Testis (tissue), 2 donors: ENCODE measurements at regions not wholly inside any gene's neighbourhood (a gene's known extent, or its start where the extent isn't known, plus 50 kb on each side); places are given as distances from the start of the nearest gene placed in this dataset.

ENCODE experiments used
- DNase-seq: peaks from one replicate; pipeline ENCODE4 v3.0.0-alpha.2; 2019
- H3K27ac ChIP-seq, 2 donors: fragments of 200-600 bp; sonication (generic); one replicate each; pipeline ENCODE4 v1.5.1; 2019
- H3K27me3 ChIP-seq: fragments of 200-600 bp; sonication (generic); one replicate; pipeline ENCODE4 v1.5.1; 2019
- H3K36me3 ChIP-seq: fragments of 200-600 bp; sonication (generic); one replicate; pipeline ENCODE4 v1.5.1; 2017; ENCODE audit warnings: low read depth; ENCODE audit errors: missing control alignments
- H3K4me1 ChIP-seq: fragments of 200-600 bp; sonication (generic); one replicate; pipeline ENCODE4 v1.5.1; 2019
- H3K4me3 ChIP-seq, 2 donors: fragments of 200-600 bp; sonication (generic); one replicate each; pipeline ENCODE4 v1.5.1; 2017 to 2019
- H3K9me3 ChIP-seq: fragments of 200-600 bp; sonication (generic); one replicate; pipeline ENCODE4 v1.5.1; 2017
- CTCF ChIP-seq, 3 experiments: fragments of 450-650 bp in 2 of 3; fragments of 200-600 bp in 1 of 3; sonication (generic) in 1 of 3; IDR thresholded peaks; one replicate each; pipeline ENCODE4 v1.5.1; 2016 to 2019; ENCODE audit warnings: antibody characterized with exemption in 3 of 3, mild to moderate bottlenecking in 2 of 3, moderate library complexity in 1 of 3
- POLR2A ChIP-seq: fragments of 450-650 bp; IDR thresholded peaks from one replicate; pipeline ENCODE4 v1.6.1; 2017; ENCODE audit warnings: antibody characterized with exemption, mild to moderate bottlenecking, moderate library complexity
- WGBS, 2 donors: methylation state at CpG; one replicate each; pipeline ENCODE4 v1.1.5; 2018; 5-methylcytosine and 5-hydroxymethylcytosine counted together
- intact Hi-C: fragments of 100-400 bp; cut with DNase I; formaldehyde crosslinking; loops from one replicate; pipeline ENCODE4 v1.15.1; 2023; ENCODE audit warnings: low total_unique reads

- TF ChIP-seq CTCF (IDR thresholded peaks at IDR 0.05) (no peak), POLR2A (no peak)
- Histone ChIP-seq H3K4me3 (no peak overlapping the region), H3K4me1 (no peaks in the 10 kb centered on the region), H3K27ac (no peak overlapping the region), H3K27me3 (no peaks in the 10 kb centered on the region), H3K36me3 (no peaks in the 10 kb centered on the region), H3K9me3 (no peaks in the 10 kb centered on the region)
- 72 to 74% methylated on average over 4 of the region's 4 CpGs for WGBS, 2 donors
- intact Hi-C loops = no loop called here
- DNase-seq = no peak
These were observed 94.8 kb upstream of the SEMA6A start for GRCh38 chr5:116669261-116670031.

- Histone ChIP-seq H3K27ac (no peak overlapping the region), H3K9me3 (no peaks in the 10 kb centered on the region), H3K27me3 (no peaks in the 10 kb centered on the region), H3K4me3 (no peak overlapping the region), H3K4me1 (no peaks in the 10 kb centered on the region), H3K36me3 (no peaks in the 10 kb centered on the region)
- WGBS, 2 donors = 82 to 84% methylated on average over 1 of the region's 1 CpG
- TF ChIP-seq POLR2A (no peak), CTCF (IDR thresholded peaks at IDR 0.05) (no peak)
- intact Hi-C loops = no loop called here
- DNase-seq = no peak
These were observed 93.8 kb upstream of the SEMA6A start for GRCh38 chr5:116668390-116668789.

- Histone ChIP-seq H3K27me3 (no peaks in the 10 kb centered on the region), H3K4me1 (no peaks in the 10 kb centered on the region), H3K36me3 (no peaks in the 10 kb centered on the region), H3K4me3 (no peak overlapping the region), H3K9me3 (no peaks in the 10 kb centered on the region), H3K27ac (no peak overlapping the region)
- WGBS, 2 donors = 63% methylated on average over 3 of the region's 3 CpGs
- DNase-seq = no peak
- intact Hi-C loops = no loop called here
- no peak for TF ChIP-seq POLR2A
- no peak for TF ChIP-seq CTCF (IDR thresholded peaks at IDR 0.05)
These were observed 92.3 kb upstream of the SEMA6A start for GRCh38 chr5:116666901-116667300.

GRCh38 chr5:116664988-116665387 lies 90.4 kb upstream of the SEMA6A start:
- WGBS, 2 donors = 82 to 88% methylated on average over 5 of the region's 5 CpGs
- Histone ChIP-seq H3K9me3 (no peaks in the 10 kb centered on the region), H3K27me3 (no peaks in the 10 kb centered on the region), H3K27ac (no peak overlapping the region), H3K4me3 (no peak overlapping the region), H3K36me3 (no peaks in the 10 kb centered on the region), H3K4me1 (no peaks in the 10 kb centered on the region)
- no peak for DNase-seq
- TF ChIP-seq POLR2A (no peak), CTCF (IDR thresholded peaks at IDR 0.05) (no peak)
- intact Hi-C loops = no loop called here

GRCh38 chr5:116663081-116663480 lies 88.5 kb upstream of the SEMA6A start:
- no peak overlapping the region for H3K4me3 ChIP-seq
- intact Hi-C loops = no loop called here

More at GRCh38 chr5:116663081-116663480, 88.5 kb upstream of the SEMA6A start:
- TF ChIP-seq POLR2A (no peak), CTCF (IDR thresholded peaks at IDR 0.05) (no peak)
- 79 to 90% methylated on average over 1 of the region's 1 CpG for WGBS, 2 donors
- DNase-seq = no peak
- Histone ChIP-seq H3K9me3 (no peaks in the 10 kb centered on the region), H3K4me1 (no peaks in the 10 kb centered on the region), H3K27me3 (no peaks in the 10 kb centered on the region), H3K36me3 (no peaks in the 10 kb centered on the region), H3K27ac (no peak overlapping the region)
